Thymus (tissue), 11 donors: ENCODE measurements at regions not wholly inside any gene's neighbourhood (a gene's known extent, or its start where the extent isn't known, plus 50 kb on each side); places are given as distances from the start of the nearest gene placed in this dataset.
"Not testable (repeated sequence)": the region's sequence is repeated elsewhere in the genome, so short reads cannot be mapped to it uniquely, and the experiment has no call there.

ENCODE experiments used
- DNase-seq, 9 donors: peaks; one replicate each; pipeline ENCODE4 v3.0.0-alpha.2; 2013; ENCODE audit warnings: low spot score in 9 of 9, low read depth in 6 of 9, missing footprints in 1 of 9
- H3K27ac ChIP-seq, 2 donors: one replicate each; pipeline ENCODE4 v1.5.1; 2013; ENCODE audit warnings: control low read depth in 1 of 2, low read depth in 1 of 2, low read length in 1 of 2, mild to moderate bottlenecking in 1 of 2, moderate library complexity in 1 of 2
- H3K27me3 ChIP-seq, 2 donors: one replicate each; pipeline ENCODE4 v1.5.1; 2013; ENCODE audit warnings: low read length in 1 of 2; ENCODE audit not compliant: control insufficient read depth in 2 of 2, insufficient read depth in 1 of 2
- H3K36me3 ChIP-seq, 2 donors: one replicate each; pipeline ENCODE4 v1.5.1; 2013; ENCODE audit warnings: low read length in 1 of 2, mild to moderate bottlenecking in 1 of 2, moderate library complexity in 1 of 2; ENCODE audit not compliant: control insufficient read depth in 2 of 2, insufficient read depth in 2 of 2
- H3K4me1 ChIP-seq, 2 donors: one replicate each; pipeline ENCODE4 v1.5.1; 2013; ENCODE audit warnings: low read length in 2 of 2; ENCODE audit not compliant: control insufficient read depth in 2 of 2, insufficient read depth in 2 of 2
- H3K4me3 ChIP-seq, 2 donors: one replicate each; pipeline ENCODE4 v1.5.1; 2013; ENCODE audit warnings: low read length in 2 of 2, control low read depth in 1 of 2, mild to moderate bottlenecking in 1 of 2
- H3K9me3 ChIP-seq, 2 donors: one replicate each; pipeline ENCODE4 v1.5.1; 2013; ENCODE audit warnings: low read length in 1 of 2, mild to moderate bottlenecking in 1 of 2; ENCODE audit not compliant: control insufficient read depth in 2 of 2, insufficient read depth in 1 of 2
- WGBS: extraction: QIAGEN DNeasy Blood & Tissue Kit; methylation state at CpG from one replicate; pipeline ENCODE4 v1.1.7; 2013; 5-methylcytosine and 5-hydroxymethylcytosine counted together
- donor health status: healthy.

- H3K4me3 ChIP-seq = no peak overlapping the region
- H3K27ac ChIP-seq = no peak overlapping the region
- no peaks in the 10 kb centered on the region for H3K27me3 ChIP-seq
- H3K36me3 ChIP-seq = no peaks in the 10 kb centered on the region
- DNase-seq = no peak
- WGBS = 93% methylated on average over 3 of the region's 3 CpGs
- H3K9me3 ChIP-seq = peaks cover 0 to 8% of the 10 kb centered on the region in 2 donors
- no peaks in the 10 kb centered on the region for H3K4me1 ChIP-seq
Observed at GRCh38 chr3:732326-732928, 360.4 kb upstream of the CNTN6 start.

DNA sequence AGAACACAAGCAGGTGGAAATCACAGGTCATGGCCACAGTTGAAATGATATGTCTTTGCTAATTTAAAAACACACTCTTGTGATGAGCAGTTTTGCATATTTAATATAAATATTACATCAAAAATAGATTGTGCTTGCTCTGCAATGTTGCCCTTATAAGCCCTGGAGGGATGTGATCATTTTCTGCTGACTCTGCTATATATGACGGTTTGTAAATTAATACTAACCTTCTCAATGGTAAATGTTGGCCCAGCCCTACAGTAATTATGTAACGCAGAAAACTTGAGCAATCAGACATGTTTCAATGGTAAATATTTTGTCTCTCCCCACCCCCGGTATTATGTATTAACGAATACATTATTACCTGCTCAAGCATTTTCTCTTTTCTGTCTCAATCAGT is 359.5 kb upstream of the CNTN6 start:
- peaks cover 0 to 8% of the 10 kb centered on the region in 2 donors for H3K9me3 ChIP-seq

DNA sequence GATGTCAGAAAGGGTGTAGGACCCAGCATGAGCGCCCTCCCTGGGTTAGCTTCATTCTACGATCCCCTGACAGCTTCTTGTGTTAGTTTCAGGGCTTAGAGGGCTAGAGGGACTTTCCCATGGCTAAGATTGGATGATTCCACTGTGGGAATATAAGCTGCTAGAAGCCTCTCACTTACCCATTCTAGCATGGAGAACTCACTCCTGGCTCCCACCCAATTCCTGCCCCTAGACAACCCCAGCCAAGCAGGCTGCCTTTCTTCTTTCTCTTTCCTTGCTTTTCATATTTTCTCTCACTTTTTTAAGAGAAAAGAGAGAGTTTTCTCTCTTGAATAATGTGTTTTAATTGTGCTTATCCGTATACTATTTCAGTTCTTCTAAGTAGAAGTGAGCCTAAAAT is 335.1 kb upstream of the CNTN6 start:
- no peaks in the 10 kb centered on the region for H3K36me3 ChIP-seq
- H3K9me3 ChIP-seq = peaks cover 0 to 10% of the 10 kb centered on the region in 2 donors
- H3K4me1 ChIP-seq = peaks cover 0 to 3% of the 10 kb centered on the region in 2 donors
- H3K27ac ChIP-seq = peak overlapping the region in 1 of 2 donors; percentile 45
- no peak overlapping the region for H3K4me3 ChIP-seq
- no peak for DNase-seq
- no peaks in the 10 kb centered on the region for H3K27me3 ChIP-seq
- WGBS = 93% methylated on average over 3 of the region's 3 CpGs

More for the DNA sequence above, 359.5 kb upstream of the CNTN6 start:
- H3K27me3 ChIP-seq = no peaks in the 10 kb centered on the region
- WGBS = 93% methylated on average over 4 of the region's 4 CpGs
- H3K4me1 ChIP-seq = no peaks in the 10 kb centered on the region
- DNase-seq = no peak
- no peaks in the 10 kb centered on the region for H3K36me3 ChIP-seq
- H3K27ac ChIP-seq = no peak overlapping the region
- H3K4me3 ChIP-seq = no peak overlapping the region

DNA sequence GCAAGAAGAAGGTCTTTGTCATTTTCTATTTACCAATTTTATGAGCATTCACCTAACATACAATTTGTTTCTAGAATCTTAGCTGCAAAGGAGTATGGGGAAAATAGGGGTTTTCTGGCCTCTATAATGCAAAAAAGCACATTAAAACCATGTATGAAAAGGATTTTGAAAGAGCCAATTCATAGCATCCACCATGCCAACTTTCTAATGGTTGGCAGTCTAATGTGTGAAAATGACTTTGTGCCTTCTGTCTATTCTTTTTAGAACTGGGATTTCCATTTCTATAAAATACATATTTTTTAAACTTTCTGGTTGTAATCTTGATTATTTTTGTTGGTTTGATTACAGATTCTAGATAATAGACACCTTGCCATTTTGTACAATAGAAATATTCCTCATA is 333.7 kb upstream of the CNTN6 start:
- Histone ChIP-seq H3K4me1 (peaks cover 0 to 3% of the 10 kb centered on the region in 2 donors), H3K27ac (no peak overlapping the region), H3K9me3 (peaks cover 0 to 10% of the 10 kb centered on the region in 2 donors), H3K4me3 (no peak overlapping the region), H3K36me3 (no peaks in the 10 kb centered on the region), H3K27me3 (no peaks in the 10 kb centered on the region)
- no peak for DNase-seq

DNA sequence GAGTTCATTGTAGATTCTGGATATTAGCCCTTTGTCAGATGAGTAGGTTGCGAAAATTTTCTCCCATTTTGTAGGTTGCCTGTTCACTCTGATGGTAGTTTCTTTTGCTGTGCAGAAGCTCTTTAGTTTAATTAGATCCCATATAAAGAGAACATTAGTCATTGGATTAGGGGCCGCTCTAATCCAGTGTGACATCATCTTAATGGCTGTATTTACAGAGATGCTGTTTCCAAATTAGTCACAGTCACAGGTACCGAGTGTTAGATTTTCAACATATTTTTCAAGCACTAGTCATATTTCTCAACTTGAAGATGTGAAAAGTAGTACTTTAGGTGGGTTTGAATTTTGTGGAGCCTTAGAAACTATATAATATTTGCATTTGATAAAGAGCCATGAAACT is 319.4 kb upstream of the CNTN6 start:
- H3K27me3 ChIP-seq, DNase-seq, H3K27ac ChIP-seq, H3K36me3 ChIP-seq, H3K9me3 ChIP-seq, H3K4me3 ChIP-seq, H3K4me1 ChIP-seq: not testable (repeated sequence)
- 81% methylated on average over 3 of the region's 3 CpGs for WGBS

- H3K4me1 ChIP-seq = no peaks in the 10 kb centered on the region
- H3K9me3 ChIP-seq = peaks cover 0 to 3% of the 10 kb centered on the region in 2 donors
- DNase-seq = no peak
- H3K36me3 ChIP-seq = no peaks in the 10 kb centered on the region
- WGBS = 97% methylated on average over 6 of the region's 6 CpGs
- no peak overlapping the region for H3K4me3 ChIP-seq
- no peaks in the 10 kb centered on the region for H3K27me3 ChIP-seq
- no peak overlapping the region for H3K27ac ChIP-seq
Observed at GRCh38 chr3:775178-775880, 317.5 kb upstream of the CNTN6 start.

- no peaks in the 10 kb centered on the region for H3K4me1 ChIP-seq
- DNase-seq = no peak
- no peak overlapping the region for H3K27ac ChIP-seq
- no peaks in the 10 kb centered on the region for H3K36me3 ChIP-seq
- H3K9me3 ChIP-seq = peaks cover 0 to 2% of the 10 kb centered on the region in 2 donors
- H3K27me3 ChIP-seq = no peaks in the 10 kb centered on the region
- WGBS = 78% methylated on average over 3 of the region's 3 CpGs
- no peak overlapping the region for H3K4me3 ChIP-seq
Observed at GRCh38 chr3:780505-780904, 312.3 kb upstream of the CNTN6 start.

GRCh38 chr3:791442-791841 is 301.4 kb upstream of the CNTN6 start:
- no peaks in the 10 kb centered on the region for H3K4me1 ChIP-seq
- 96% methylated on average over 5 of the region's 5 CpGs for WGBS
- H3K27me3 ChIP-seq = no peaks in the 10 kb centered on the region
- no peak for DNase-seq
- peaks cover 0 to 6% of the 10 kb centered on the region in 2 donors for H3K9me3 ChIP-seq
- no peak overlapping the region for H3K4me3 ChIP-seq
- no peak overlapping the region for H3K27ac ChIP-seq
- H3K36me3 ChIP-seq = no peaks in the 10 kb centered on the region

GRCh38 chr3:792630-793029 is 300.2 kb upstream of the CNTN6 start:
- Histone ChIP-seq H3K36me3 (no peaks in the 10 kb centered on the region), H3K27me3 (no peaks in the 10 kb centered on the region), H3K4me1 (no peaks in the 10 kb centered on the region), H3K4me3 (no peak overlapping the region), H3K27ac (no peak overlapping the region), H3K9me3 (peaks cover 0 to 6% of the 10 kb centered on the region in 2 donors)
- DNase-seq = no peak
- 89% methylated on average over 8 of the region's 8 CpGs for whole genome bisulfite sequencing
